GM21515 (cell line): ENCODE measurements at regions not wholly inside any gene's neighbourhood (a gene's known extent, or its start where the extent isn't known, plus 50 kb on each side); places are given as distances from the start of the nearest gene placed in this dataset.

Experiments used
- ATAC-seq: cut with Tn5 transposase; IDR thresholded peaks from one replicate; pipeline ENCODE4 v1.9.1; 2021; ENCODE audit not compliant: unreplicated experiment

- no peak for ATAC-seq
Observed at GRCh38 chr1:190540366-190540765, 62.7 kb upstream of the BRINP3 start.

- ATAC-seq = no peak
Observed at GRCh38 chr1:190551638-190552037, 74.0 kb upstream of the BRINP3 start.

- no peak for ATAC-seq
Observed at GRCh38 chr1:190560161-190560681, 82.6 kb upstream of the BRINP3 start.

DNA sequence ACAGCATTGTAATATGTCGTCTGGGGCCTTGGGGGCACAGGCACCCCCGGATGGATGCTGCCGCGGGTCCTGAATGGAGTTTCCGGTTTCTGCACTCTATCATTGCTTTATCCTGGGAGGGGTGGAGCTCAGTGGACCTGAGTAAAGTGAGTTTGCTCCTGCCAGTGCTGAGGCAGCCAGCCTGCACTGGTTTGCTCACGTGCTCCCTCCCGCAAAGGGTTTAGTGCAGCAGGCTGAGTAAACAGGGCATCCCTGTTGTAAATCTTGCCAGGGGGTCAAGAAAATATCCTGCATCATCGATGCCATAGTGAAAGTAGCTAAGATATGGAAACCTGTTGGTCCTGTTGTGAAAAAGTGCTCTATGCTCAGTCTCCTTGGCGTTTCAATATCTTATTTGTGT, 85.6 kb upstream of the BRINP3 start:
- no peak for ATAC-seq

GRCh38 chr1:190564117-190564516, 86.5 kb upstream of the BRINP3 start:
- no peak for ATAC-seq

GRCh38 chr1:190578017-190578416, 100.4 kb upstream of the BRINP3 start:
- no peak for ATAC-seq

DNA sequence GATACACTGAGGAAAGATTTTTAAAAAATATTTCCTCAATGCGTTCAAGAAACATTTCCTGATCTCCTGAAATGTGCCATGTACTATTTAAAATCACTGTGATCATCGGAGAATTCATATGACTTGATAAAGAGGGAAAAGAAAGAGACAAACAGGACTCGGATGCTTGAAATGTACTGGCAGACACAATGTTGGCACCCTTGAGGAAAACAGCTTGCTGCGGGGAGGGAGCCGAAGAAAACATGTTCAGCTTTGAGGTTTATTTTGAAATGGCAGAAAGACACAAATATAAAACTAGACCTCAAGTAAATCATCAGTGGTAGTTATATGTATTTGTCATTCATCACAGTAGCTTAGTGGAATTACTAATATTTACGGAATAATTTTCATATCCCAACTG, 100.9 kb upstream of the BRINP3 start:
- no peak for ATAC-seq

GRCh38 chr1:190579552-190580193, 102.0 kb upstream of the BRINP3 start:
- no peak for ATAC-seq

DNA sequence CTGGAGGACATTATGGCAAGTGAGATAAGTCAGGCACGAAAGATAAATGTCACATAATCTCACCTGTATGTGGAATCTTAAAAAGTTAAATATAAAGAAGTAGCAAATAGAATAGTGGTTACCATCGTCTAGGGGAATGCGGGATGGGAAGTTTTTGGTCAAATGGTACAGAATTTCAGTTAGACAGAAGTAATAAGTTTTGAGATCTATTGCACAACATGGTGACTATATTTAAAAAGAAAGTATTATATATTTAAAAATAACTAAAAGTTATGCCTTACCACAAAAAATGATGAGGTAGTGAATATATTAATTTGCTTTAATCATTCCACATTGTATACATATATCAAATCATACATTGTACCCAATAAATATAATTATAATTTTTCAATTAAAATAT, 106.2 kb upstream of the BRINP3 start:
- ATAC-seq = no peak

DNA sequence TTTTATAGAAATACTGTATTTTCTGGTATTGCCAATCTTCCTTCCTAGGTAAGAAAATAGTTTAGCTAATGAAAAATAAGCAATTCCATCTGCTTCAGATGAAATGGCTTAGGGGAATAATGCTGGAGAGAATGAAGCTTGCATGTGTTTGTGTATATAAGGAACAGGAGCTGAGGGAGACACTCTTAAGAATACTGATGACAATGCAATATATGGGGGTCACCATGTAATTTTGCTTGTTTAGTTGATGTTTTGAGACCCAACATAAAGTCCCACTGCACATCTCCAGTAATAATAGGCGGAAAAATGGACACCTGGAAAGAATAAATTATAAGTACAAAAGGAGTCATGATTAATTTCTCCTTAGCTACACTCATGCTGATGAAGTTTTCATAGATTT, 110.8 kb upstream of the BRINP3 start:
- ATAC-seq = no peak

DNA sequence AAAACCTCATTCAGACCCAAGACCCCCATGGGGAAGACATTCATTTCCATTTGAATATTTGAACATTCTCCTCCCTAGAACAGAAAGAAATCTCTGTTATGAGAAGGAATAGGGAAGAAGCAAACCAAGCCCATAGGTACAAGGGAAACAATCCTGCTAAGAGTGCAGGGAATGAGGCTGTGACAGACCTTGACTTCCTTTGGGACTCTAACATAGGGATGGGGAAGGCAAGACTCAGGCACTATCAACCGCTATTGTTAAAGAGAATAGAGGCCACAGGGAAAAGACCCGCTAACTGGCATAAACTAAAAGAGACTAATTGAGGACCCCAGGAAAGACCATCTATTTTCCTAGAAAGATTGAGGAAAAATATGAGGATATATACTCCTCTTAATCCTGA, 117.8 kb upstream of the BRINP3 start:
- no peak for ATAC-seq

- no peak for ATAC-seq
Observed at GRCh38 chr1:190597294-190597693, 119.6 kb upstream of the BRINP3 start.

- ATAC-seq = no peak
Observed at GRCh38 chr1:190599670-190600069, 122.0 kb upstream of the BRINP3 start.

DNA sequence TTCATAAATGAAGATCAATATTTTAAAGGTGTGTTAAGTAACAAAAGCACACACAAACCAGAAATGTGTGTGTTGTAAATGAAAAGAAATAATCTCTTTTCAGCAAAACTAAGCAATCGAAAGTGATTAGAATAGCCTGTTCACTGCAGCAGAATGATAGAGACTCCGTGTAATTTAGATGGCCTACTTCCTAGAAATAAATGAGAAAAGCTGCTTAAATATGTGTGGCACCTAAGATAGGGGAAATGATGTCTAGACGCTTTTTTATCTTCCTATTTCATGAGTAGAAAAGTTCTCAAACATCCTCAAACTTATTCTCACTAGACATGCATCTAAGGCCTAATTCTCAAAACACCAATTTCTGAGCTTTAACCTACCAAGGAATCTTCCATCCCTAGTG, 124.7 kb upstream of the BRINP3 start:
- ATAC-seq = no peak

- ATAC-seq = no peak
Observed at GRCh38 chr1:190608282-190608681, 130.6 kb upstream of the BRINP3 start.

DNA sequence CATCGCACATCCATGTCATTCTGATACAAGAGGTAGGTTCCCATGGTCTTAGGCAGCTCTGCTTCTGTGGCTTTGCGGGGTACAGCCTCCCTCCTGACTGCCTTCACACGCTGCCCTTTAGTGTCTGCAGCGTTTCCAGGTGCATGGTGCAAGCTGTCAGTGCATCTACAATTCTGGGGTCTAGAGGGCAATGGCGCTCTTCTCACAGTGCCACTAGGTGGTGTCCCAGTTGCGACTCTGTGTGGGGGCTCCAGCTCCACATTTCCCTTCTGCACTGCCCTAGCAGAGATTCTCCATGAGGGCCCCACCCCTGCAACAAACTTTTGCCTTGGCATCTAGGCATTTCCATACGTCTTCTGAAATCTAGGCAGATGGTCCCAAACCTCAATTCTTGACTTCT, 138.2 kb upstream of the BRINP3 start:
- no peak for ATAC-seq

DNA sequence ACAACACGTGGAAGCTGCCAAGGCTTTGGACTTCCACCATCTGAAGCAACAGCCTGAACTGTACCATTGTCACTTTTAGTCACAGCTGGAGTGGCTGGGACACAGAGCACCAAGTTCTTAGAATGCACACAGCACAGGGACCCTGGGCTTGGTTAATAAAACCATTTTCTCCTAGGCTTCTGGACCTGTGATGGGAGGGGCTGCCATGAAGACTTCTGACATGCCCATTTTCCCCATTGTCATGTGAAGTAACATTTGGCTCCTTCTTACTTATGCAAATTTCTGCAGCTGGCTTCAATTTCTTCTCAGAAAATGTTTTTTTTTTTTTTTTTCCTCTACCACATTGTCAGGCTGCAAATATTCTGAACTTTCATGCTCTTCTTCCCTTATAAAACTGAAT, 138.6 kb upstream of the BRINP3 start:
- ATAC-seq = no peak

GRCh38 chr1:190619724-190620123, 142.1 kb upstream of the BRINP3 start:
- ATAC-seq = no peak

DNA sequence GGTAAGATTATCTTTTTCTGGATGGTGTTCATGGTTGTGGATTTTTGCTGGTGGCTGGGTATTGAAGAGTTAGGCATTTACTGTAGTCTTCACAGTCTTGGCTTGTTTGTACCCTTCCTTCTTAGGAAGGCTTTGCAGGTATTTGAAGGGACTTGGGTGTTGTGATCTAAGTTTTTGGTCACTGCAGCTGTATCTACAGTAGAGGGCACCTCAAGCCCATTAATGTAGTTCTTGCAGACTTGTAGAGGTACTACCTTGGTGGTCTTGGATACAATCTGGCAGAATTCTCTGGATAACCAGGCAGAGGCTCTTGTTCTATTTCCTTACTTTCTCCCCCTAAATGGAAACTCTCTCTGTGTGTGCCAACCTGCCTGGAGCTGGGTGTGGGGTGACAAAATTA, 155.8 kb upstream of the BRINP3 start:
- ATAC-seq = no peak

DNA sequence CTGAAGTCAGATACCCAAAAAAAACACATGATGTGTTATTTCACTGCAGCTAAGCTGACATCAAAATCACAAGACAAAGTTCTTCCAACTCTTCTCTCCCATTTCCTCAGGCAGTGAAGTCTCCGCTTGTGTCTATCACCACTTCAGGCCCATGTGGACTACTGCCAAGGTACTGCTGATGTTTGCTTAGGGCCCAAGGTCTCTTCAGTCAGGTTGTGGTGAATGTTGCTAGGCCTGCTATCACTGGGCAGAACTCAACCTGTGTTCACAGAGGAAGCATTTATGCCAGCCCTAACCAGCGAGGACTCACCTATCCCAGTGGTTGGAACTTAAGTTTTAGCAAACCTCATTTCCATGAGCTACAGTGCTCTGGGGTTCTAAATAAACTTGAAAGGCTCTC, 156.5 kb upstream of the BRINP3 start:
- ATAC-seq = no peak

DNA sequence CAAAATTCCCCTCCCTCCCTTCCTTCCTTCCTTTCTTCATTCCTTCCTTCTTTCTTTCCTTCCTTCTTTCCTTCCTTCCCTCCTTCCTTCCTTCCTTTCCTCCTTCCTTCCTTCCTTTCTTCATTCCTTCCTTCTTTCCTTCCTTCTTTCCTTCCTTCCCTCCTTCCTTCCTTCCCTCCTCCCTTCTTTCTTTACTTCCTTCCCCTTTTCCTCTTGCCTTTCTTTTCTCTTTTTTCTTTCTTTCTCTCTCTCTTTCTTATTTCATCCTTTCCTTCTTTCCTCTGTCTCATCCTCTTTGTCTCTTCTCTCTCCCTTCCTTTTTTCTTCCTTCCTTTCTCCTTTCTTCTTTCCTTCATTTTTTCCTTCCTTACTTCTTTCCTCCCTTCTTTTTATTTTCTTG, 171.9 kb upstream of the BRINP3 start:
- no peak for ATAC-seq

DNA sequence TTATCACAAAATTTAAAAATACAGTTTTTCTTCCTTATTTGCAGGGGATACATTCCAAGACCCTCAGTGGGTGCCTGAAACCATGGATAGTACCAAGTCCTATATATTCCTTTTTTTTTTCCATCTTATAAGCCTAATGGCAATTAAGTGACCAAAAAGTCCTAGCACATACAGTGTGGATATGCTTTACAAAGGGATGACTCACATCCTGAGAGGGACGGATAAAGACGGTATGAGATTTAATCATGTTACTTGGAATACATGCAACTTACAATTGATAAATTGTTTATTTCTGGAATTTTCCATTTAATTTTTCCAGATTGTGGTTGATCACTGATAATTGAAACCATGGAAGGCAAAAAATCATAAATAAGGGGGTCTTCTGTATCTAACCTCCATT, 181.2 kb upstream of the BRINP3 start:
- no peak for ATAC-seq

- ATAC-seq = no peak
Observed at GRCh38 chr1:190663962-190664361, 186.3 kb upstream of the BRINP3 start.
